DMS153 treated with DMSO at 0.1 percent for 48 hours (cell line): ENCODE measurements at regions not wholly inside any gene's neighbourhood (a gene's known extent, or its start where the extent isn't known, plus 50 kb on each side); places are given as distances from the start of the nearest gene placed in this dataset.
"Not testable (repeated sequence)": the region's sequence is repeated elsewhere in the genome, so short reads cannot be mapped to it uniquely, and the experiment has no call there.

Source experiments
- DNase-seq: peaks from one replicate; lab custom pipeline; 2025; ENCODE audit not compliant: unreplicated experiment; lab: John Stamatoyannopoulos, UW

GRCh38 chrX:118212817-118213183 lies 96.2 kb upstream of the KLHL13 start:
- DNase-seq: no peak

GRCh38 chrX:118215346-118215745 lies 98.7 kb upstream of the KLHL13 start:
- no peak for DNase-seq

- no peak for DNase-seq
These were observed 99.5 kb upstream of the KLHL13 start for GRCh38 chrX:118216087-118216486.

- DNase-seq: peak; percentile 32
These were observed 99.9 kb upstream of the KLHL13 start for GRCh38 chrX:118216509-118216908.

- no peak for DNase-seq
These were observed 101.5 kb upstream of the KLHL13 start for GRCh38 chrX:118218079-118218478.

GRCh38 chrX:118218940-118219339 lies 102.3 kb upstream of the KLHL13 start:
- DNase-seq: no peak

- no peak for DNase-seq
These were observed 103.3 kb upstream of the KLHL13 start for GRCh38 chrX:118219866-118220265.

GRCh38 chrX:118220509-118220908 lies 103.9 kb upstream of the KLHL13 start:
- DNase-seq: no peak

- DNase-seq: no peak
These were observed 104.7 kb upstream of the KLHL13 start for GRCh38 chrX:118221270-118221669.

GRCh38 chrX:118221733-118222132 lies 105.1 kb upstream of the KLHL13 start:
- DNase-seq: no peak

- no peak for DNase-seq
These were observed 105.8 kb upstream of the KLHL13 start for GRCh38 chrX:118222421-118222820.

GRCh38 chrX:118225711-118226428 lies 109.3 kb upstream of the KLHL13 start:
- peak; percentile 23 for DNase-seq

- no peak for DNase-seq
These were observed 111.4 kb upstream of the KLHL13 start for GRCh38 chrX:118228041-118228440.

GRCh38 chrX:118228456-118228855 lies 111.8 kb upstream of the KLHL13 start:
- DNase-seq: no peak

GRCh38 chrX:118231464-118231863 lies 114.4 kb upstream of the WDR44 start:
- DNase-seq: no peak

GRCh38 chrX:118239178-118239870 lies 106.6 kb upstream of the WDR44 start:
- no peak for DNase-seq

GRCh38 chrX:118239913-118240698 lies 105.8 kb upstream of the WDR44 start:
- no peak for DNase-seq

GRCh38 chrX:118246961-118247360 lies 98.9 kb upstream of the WDR44 start:
- DNase-seq: not testable (repeated sequence)

- no peak for DNase-seq
These were observed 96.8 kb upstream of the WDR44 start for GRCh38 chrX:118249146-118249545.

- no peak for DNase-seq
These were observed 95.5 kb upstream of the WDR44 start for GRCh38 chrX:118250445-118250844.

- DNase-seq: no peak
These were observed 94.6 kb upstream of the WDR44 start for GRCh38 chrX:118251271-118251670.

GRCh38 chrX:118252967-118253366 lies 92.9 kb upstream of the WDR44 start:
- DNase-seq: no peak
